Neural crest cell (in vitro differentiated cells): ENCODE measurements at regions not wholly inside any gene's neighbourhood (a gene's known extent, or its start where the extent isn't known, plus 50 kb on each side); places are given as distances from the start of the nearest gene placed in this dataset.

Experiments
- DNase-seq: peaks from one replicate; pipeline ENCODE4 v3.0.0; 2021; ENCODE audit warnings: low read depth, mixed read lengths, low spot score
- H3K27ac Mint-ChIP-seq: one replicate; pipeline ENCODE4 v1.8.0; 2021; ENCODE audit warnings: mild to moderate bottlenecking, mixed read lengths; ENCODE audit not compliant: unreplicated experiment
- H3K27me3 Mint-ChIP-seq: 2 replicates; pipeline ENCODE4 v1.8.0; 2021; ENCODE audit warnings: low read depth, mild to moderate bottlenecking, mixed read lengths
- H3K36me3 Mint-ChIP-seq: 2 replicates; pipeline ENCODE4 v1.8.0; 2021; ENCODE audit warnings: low read depth, mild to moderate bottlenecking, mixed read lengths
- H3K4me1 Mint-ChIP-seq: 2 replicates; pipeline ENCODE4 v1.8.0; 2021; ENCODE audit warnings: mixed read lengths
- H3K4me3 Mint-ChIP-seq: one replicate; pipeline ENCODE4 v1.8.0; 2021; ENCODE audit warnings: mild to moderate bottlenecking, mixed read lengths
- H3K9me3 Mint-ChIP-seq: 2 replicates; pipeline ENCODE4 v1.8.0; 2021; ENCODE audit warnings: mixed read lengths
- TF ChIP-seq, protein P1 (sequence below): fragments of 200-600 bp; sonication (generic); conservative IDR thresholded peaks from 2 replicates; pipeline ENCODE4 v1.5.0; 2021; ENCODE audit warnings: antibody characterized with exemption, mild to moderate bottlenecking

DNA sequence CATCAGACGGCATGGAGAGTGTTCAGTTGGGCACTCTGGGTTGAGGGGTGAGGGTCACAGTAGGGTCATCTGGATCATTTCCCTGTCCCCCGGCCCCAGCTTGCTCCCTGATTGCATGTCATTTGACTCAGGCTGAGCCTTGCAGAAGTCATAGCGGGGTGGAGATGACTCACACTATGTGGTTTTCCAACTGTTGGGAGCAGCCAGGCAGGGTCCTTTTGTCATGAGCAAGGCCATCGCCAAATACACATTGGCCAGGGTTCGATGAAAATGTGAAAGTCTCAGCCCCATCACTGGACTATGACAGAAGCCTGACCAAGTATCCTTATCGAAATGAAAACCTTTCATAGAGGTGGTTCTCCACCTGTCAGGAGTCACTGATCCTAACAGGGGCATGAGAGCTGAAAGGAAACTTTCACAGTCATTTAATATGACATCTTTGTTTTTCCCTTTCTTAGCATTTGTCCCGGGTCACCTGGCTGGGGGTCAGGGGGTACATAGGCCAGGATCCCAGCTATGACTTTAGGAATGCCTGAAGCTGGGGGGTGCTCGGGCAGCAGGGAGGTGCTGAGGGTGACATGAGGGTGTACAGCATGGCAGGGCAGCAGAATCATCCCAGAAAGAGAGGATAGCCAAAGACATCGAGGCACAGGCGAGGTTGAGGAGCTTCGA is 70.2 kb upstream of the CD93 start:
- Mint-ChIP-seq H3K9me3 (no peaks in the 10 kb centered on the region), H3K4me1 (peaks cover 12% of the 10 kb centered on the region), H3K4me3 (no peak overlapping the region), H3K27ac (no peak overlapping the region), H3K36me3 (no peaks in the 10 kb centered on the region), H3K27me3 (no peaks in the 10 kb centered on the region)
- DNase-seq: no peak
- TF ChIP-seq, protein P1, sequence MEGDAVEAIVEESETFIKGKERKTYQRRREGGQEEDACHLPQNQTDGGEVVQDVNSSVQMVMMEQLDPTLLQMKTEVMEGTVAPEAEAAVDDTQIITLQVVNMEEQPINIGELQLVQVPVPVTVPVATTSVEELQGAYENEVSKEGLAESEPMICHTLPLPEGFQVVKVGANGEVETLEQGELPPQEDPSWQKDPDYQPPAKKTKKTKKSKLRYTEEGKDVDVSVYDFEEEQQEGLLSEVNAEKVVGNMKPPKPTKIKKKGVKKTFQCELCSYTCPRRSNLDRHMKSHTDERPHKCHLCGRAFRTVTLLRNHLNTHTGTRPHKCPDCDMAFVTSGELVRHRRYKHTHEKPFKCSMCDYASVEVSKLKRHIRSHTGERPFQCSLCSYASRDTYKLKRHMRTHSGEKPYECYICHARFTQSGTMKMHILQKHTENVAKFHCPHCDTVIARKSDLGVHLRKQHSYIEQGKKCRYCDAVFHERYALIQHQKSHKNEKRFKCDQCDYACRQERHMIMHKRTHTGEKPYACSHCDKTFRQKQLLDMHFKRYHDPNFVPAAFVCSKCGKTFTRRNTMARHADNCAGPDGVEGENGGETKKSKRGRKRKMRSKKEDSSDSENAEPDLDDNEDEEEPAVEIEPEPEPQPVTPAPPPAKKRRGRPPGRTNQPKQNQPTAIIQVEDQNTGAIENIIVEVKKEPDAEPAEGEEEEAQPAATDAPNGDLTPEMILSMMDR: no peak

DNA sequence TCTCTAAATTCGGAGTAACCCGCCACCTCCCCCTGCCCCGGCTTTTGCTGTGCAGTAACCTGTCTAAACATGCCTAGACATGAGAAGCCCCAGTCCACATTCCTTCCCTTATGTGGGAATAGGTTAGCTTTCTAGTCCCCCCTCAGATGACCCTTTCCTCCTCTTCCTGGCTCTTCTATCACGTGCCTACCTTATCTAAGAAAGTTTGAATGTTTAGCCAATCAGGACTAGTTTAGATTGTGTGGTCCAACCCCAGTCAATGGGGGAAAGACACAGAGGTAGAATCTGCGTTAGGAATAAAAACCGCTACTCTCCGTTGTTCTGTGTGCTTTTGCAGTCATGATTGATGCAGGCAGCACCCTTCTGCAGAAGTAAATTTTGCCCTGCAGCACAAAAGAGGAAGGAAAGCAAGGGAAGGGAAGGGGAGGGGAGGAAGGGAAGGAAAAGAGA is 69.0 kb upstream of the CD93 start:
- Mint-ChIP-seq H3K4me3 (no peak overlapping the region), H3K27ac (no peak overlapping the region), H3K36me3 (no peaks in the 10 kb centered on the region), H3K9me3 (no peaks in the 10 kb centered on the region), H3K4me1 (peaks cover 12% of the 10 kb centered on the region), H3K27me3 (no peaks in the 10 kb centered on the region)
- TF ChIP-seq, protein P1: no peak
- no peak for DNase-seq

DNA sequence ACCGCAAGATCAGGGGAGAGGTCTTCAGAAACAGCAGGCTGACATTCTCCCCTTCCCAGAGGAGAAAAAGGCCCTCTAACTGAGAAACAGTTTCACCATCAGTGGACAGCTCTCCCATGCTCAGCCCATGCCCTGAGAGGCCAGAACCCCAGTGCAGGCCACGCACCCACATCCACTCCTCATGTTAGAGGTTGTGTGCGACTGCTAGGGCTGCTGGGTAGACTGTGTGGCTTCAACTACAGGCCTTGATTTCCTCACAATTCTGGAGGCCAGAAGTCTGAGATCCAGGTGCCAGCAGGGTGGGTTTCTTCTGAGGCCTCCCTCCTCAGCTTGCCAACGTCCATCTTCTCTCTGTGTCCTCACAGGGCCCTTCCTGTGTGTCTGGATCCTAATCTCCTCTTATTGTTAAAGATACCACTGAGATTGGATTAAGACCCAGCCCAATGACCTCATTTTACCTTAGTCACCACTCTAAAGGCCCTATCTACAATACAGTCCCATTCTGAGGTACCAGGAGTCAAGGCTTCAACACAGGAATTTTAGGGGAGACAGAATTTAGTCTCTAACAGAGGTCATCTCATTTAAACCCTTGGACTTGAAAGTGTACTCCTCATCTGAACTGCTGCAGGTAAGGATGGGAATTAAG is 67.7 kb upstream of the CD93 start:
- TF ChIP-seq, protein P1: no peak
- Mint-ChIP-seq H3K36me3 (no peaks in the 10 kb centered on the region), H3K27ac (no peak overlapping the region), H3K4me3 (no peak overlapping the region), H3K9me3 (no peaks in the 10 kb centered on the region), H3K27me3 (no peaks in the 10 kb centered on the region), H3K4me1 (peaks cover 12% of the 10 kb centered on the region)
- DNase-seq: no peak

DNA sequence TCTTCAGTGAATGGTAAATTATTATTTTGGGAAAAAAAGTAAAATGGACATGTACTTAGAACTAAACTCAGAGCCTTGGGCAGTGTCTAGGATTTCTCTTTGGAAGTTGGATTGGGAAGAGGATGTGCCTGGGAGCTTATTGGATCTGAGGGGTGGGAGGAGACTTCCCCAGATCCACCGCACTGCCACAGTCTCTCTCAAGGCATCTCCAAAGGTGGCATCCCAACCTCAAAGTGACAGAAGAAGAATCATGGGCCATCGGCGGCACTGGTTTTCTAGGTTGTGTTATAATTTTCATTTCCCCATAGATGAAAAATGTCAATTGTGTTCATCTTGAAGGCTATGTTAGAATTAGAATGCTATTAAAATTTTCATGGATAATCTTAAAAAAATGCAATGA is 66.8 kb upstream of the CD93 start:
- H3K4me3 Mint-ChIP-seq: no peak overlapping the region
- peaks cover 12% of the 10 kb centered on the region for H3K4me1 Mint-ChIP-seq
- no peak for DNase-seq
- no peak overlapping the region for H3K27ac Mint-ChIP-seq
- H3K27me3 Mint-ChIP-seq: no peaks in the 10 kb centered on the region
- H3K36me3 Mint-ChIP-seq: no peaks in the 10 kb centered on the region
- TF ChIP-seq, protein P1: no peak
- no peaks in the 10 kb centered on the region for H3K9me3 Mint-ChIP-seq

DNA sequence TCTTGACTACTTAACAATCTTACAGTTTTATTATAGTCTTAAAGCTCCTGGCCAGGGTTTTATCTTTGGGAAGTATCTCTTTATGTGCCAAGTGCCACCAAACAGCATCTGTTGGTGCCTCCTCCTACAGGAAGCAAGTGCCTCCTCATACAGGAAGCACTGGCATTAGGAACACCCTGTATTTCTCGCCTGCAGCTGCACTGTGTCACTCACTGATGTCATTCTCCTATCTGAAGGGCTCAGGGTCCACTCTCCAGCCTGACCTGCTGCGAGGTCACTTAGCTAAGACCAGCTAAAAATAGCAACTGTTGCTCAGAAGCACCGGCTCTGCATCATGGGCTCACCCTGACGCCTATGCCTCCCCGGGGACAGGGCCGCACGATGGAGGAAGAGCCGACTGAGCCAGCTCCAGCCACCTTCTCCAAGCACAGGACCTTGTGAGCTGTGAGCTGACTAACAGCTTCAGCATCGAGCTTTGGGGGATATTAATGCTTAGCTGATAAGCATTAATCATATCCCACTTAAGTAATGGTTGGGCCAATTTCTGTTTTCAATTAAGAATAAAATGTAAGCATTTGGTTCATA is 66.3 kb upstream of the CD93 start:
- Mint-ChIP-seq H3K4me1 (peaks cover 12% of the 10 kb centered on the region), H3K27ac (peak overlapping the region; percentile 27), H3K36me3 (no peaks in the 10 kb centered on the region), H3K4me3 (no peak overlapping the region), H3K9me3 (no peaks in the 10 kb centered on the region), H3K27me3 (no peaks in the 10 kb centered on the region)
- DNase-seq: no peak
- TF ChIP-seq, protein P1: no peak
